GM12875 (cell line): ENCODE measurements at regions not wholly inside any gene's neighbourhood (a gene's known extent, or its start where the extent isn't known, plus 50 kb on each side); places are given as distances from the start of the nearest gene placed in this dataset.

Source experiments
- H3K4me3 ChIP-seq: one replicate; pipeline ENCODE4 v1.5.1; 2011; ENCODE audit warnings: low read depth, low read length, control low read depth
- CTCF ChIP-seq: IDR thresholded peaks from 2 replicates; pipeline ENCODE4 v1.5.1; 2011; ENCODE audit warnings: low read depth, mild to moderate bottlenecking, control low read depth, inconsistent platforms, low read length, moderate library complexity, borderline replicate concordance; ENCODE audit not compliant: insufficient read depth

GRCh38 chr10:61567729-61568128 lies 95.0 kb upstream of the CABCOCO1 start:
- no peak for TF ChIP-seq CTCF
- no peak overlapping the region for H3K4me3 ChIP-seq

GRCh38 chr10:61565819-61566560 lies 96.7 kb upstream of the CABCOCO1 start:
- no peak overlapping the region for H3K4me3 ChIP-seq
- no peak for TF ChIP-seq CTCF

- TF ChIP-seq CTCF, result no peak
- H3K4me3 ChIP-seq, result no peak overlapping the region
Observed at GRCh38 chr10:61564444-61564843, 98.3 kb upstream of the CABCOCO1 start.

GRCh38 chr10:61559615-61560014 lies 103.1 kb upstream of the CABCOCO1 start:
- no peak for TF ChIP-seq CTCF
- H3K4me3 ChIP-seq, result no peak overlapping the region

GRCh38 chr10:61558188-61558587 lies 104.5 kb upstream of the CABCOCO1 start:
- no peak overlapping the region for H3K4me3 ChIP-seq
- no peak for TF ChIP-seq CTCF

GRCh38 chr10:61554925-61555324 lies 101.7 kb upstream of the TMEM26 start:
- no peak for TF ChIP-seq CTCF

GRCh38 chr10:61549861-61550260 lies 96.7 kb upstream of the TMEM26 start:
- no peak for TF ChIP-seq CTCF
- H3K4me3 ChIP-seq, result no peak overlapping the region

More at GRCh38 chr10:61554925-61555324, 101.7 kb upstream of the TMEM26 start:
- no peak overlapping the region for H3K4me3 ChIP-seq
